VCaP (cell line): ENCODE measurements at regions not wholly inside any gene's neighbourhood (a gene's known extent, or its start where the extent isn't known, plus 50 kb on each side); places are given as distances from the start of the nearest gene placed in this dataset.
"Not testable (repeated sequence)": the region's sequence is repeated elsewhere in the genome, so short reads cannot be mapped to it uniquely, and the experiment has no call there.

Experiments
- H3K27ac ChIP-seq: fragments of 450-650 bp; 2 replicates; pipeline ENCODE4 v1.5.1; 2017
- CTCF ChIP-seq: fragments of 450-650 bp; conservative IDR thresholded peaks from 2 replicates; pipeline ENCODE4 v1.5.1; 2017; ENCODE audit warnings: mild to moderate bottlenecking, moderate library complexity

DNA sequence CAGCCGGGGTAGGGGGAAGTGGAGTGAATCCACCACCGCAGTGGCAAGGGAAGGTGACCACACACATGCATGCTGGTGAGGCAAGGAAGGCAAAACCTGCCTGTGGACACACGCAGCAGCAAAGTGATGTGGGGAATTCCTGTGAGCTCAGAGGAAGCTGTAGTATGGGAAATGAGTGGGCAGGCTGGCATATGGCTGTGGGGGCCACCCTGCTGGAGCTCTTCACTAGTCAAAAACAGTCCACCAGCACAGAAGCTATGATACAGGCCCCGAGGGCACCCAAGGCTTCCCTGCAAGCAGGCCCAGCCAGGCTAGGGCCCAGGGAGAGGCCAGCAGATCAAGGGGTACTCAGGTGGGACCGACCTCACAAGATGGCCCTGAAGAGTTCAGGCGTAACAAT, 239.1 kb downstream of the CHM start:
- H3K27ac ChIP-seq, result no peak overlapping the region
- no peak for TF ChIP-seq CTCF

GRCh38 chrX:85772391-85772790, 275.0 kb downstream of the CHM start:
- not testable (repeated sequence) for H3K27ac ChIP-seq

- TF ChIP-seq CTCF, result no peak
- no peak overlapping the region for H3K27ac ChIP-seq
These were observed 281.7 kb downstream of the CHM start for GRCh38 chrX:85765651-85766050.

DNA sequence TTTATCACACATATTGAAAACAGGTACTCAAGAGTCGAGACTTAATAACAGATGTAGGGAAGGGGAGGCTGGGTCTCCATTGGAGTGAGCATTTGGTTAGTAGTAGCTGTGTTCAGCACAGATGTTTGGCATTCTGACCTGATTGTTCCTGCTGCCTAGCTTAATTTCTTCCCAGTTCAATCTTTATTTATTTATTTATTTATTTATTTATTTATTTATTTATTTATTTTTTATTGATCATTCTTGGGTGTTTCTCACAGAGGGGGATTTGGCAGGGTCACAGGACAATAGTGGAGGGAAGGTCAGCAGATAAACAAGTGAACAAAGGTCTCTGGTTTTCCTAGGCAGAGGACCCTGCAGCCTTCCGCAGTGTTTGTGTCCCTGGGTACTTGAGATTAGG, 324.3 kb downstream of the CHM start:
- H3K27ac ChIP-seq, result not testable (repeated sequence)

DNA sequence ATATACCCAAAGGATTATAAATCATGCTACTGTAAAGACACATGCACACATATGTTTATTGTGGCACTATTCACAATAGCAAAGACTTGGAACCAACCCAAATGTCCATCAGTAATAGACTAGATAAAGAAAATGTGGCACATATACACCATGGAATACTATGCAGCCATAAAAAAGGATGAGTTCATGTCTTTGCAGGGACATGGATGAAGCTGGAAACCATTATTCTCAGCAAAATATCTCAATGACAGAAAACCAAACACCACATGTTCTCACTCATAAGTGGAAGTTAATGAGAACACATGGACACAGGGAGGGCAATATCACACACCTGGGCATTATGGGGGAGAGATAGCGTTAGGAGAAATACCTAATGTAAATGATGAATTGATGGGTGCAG, 323.8 kb upstream of the POF1B start:
- not testable (repeated sequence) for H3K27ac ChIP-seq

DNA sequence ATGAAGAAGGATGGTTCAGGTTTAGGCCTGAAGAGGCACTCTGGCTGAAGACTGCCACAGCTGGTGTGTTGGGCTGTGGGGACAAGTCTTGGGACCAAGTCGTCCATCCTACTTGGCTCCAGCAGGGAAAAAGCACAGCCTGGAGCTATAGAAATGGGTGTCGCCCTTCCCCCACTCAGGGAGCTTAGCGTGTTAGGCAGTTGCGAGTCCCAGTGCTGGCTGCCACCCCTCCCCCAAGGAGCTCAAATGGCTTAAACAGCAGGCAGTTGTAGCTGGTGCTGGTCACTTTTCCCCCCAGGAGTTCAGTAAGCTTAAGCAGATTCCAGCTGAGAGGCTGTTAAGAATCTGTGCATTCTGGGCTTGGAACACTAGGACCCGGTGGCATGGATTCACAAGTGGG, 319.5 kb upstream of the POF1B start:
- no peak for TF ChIP-seq CTCF
- H3K27ac ChIP-seq, result no peak overlapping the region

GRCh38 chrX:85685843-85686242, 306.4 kb upstream of the POF1B start:
- TF ChIP-seq CTCF, result no peak
- H3K27ac ChIP-seq, result no peak overlapping the region

DNA sequence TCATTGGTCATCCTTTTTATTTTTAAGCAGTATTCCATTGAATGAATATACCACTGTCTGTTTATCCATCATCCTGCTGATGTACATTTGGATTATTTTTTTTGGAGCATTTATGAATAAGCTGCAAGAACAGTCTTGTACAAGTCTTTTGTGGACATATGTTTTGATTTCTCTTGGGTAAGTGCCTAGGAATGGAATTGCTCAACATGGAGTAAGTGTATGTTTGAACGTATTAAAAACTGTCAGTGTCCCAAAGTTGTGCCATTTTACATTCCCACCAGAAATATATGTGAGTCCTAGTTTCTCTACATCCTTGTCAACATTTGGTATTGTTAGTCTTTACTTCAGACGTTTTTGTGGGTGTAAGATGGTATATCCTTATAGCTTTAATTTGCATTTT, 287.0 kb upstream of the POF1B start:
- no peak for TF ChIP-seq CTCF
- no peak overlapping the region for H3K27ac ChIP-seq

GRCh38 chrX:85663970-85664369, 284.5 kb upstream of the POF1B start:
- H3K27ac ChIP-seq, result not testable (repeated sequence)

DNA sequence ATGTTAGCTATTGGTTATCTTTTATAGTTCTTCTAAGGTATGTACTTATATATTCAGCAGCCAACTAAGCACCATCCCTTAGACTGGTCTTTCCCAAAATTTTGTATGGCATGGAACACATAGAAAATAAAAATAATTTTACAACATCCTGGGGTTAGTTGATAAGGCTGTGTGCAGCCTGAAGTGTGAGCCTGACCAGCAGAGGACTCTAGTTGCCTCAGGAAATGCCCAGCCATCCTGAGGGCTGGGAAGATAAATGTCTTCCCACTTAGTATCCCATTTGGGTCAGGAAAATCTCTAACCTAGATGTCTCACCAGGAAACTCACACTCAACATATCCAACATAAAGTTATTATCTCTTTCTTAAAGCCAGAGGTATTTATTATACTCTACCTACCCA, 251.4 kb upstream of the POF1B start:
- TF ChIP-seq CTCF, result no peak
- H3K27ac ChIP-seq, result no peak overlapping the region
